ENCODE measurements at regions not wholly inside any gene's neighbourhood (a gene's known extent, or its start where the extent isn't known, plus 50 kb on each side); places are given as distances from the start of the nearest gene placed in this dataset.
"Not testable (repeated sequence)": the region's sequence is repeated elsewhere in the genome, so short reads cannot be mapped to it uniquely, and the experiment has no call there.

DNA sequence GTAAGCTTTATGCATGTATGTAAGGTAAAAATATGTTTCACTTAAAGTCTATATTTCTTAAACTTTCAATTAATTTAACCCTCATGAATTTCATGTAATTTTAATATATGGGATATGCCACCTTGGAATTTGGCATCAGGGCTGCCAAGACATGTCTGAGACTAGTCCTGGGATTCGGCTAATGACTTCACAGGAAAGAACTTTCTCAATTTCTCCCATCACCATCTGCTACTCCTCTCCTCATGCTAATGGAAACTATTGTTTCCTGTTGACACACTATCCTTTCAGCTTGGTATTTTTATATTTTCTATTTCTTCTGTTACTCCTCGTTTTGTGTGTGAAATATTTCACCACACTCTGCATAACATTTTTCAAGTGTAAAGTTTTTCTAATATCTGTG lies 205.9 kb downstream of the ARL4A start:
- DNase-seq, result no peak

DNA sequence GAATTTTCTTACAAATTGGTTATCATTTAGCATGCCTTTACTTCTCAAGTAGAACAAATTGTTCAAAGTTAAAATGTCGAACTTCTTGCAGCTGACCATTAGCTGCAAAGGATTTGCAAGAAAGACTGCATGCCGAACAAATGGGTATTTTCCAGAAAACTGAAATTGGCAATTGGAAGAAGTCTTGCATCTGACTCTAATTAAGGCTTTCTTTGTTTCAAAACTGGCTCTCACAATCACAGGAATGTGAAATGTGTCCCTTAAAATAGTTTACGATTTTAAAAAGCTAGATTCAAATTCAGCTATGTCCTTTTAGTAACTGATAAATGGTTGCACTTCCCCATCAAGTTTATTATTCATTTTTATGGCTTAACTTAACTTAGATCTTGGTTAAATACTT lies 207.9 kb downstream of the ARL4A start:
- no peak for DNase-seq

GRCh38 chr7:12896316-12896715 lies 208.9 kb downstream of the ARL4A start:
- no peak for DNase-seq

- no peak for DNase-seq
Observed at GRCh38 chr7:12898004-12898403, 210.6 kb downstream of the ARL4A start.

DNA sequence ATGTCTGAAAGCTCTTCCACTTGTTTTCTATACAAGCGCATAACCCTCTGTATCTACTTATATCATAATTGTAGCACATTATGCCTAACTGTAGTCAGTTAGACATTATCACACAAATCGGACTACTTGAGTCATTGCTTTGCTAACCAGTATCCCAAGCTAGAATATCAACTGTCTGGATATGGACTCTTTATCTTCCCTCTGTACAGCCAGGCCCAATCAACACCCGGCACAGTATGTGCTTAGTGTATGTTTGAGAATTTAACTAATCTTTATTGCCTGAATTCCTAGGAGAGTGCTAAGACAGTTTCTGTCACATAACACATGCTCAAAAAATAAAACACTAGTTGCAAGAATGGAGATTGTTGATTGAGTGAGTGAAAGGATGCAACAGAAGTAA lies 211.2 kb downstream of the ARL4A start:
- no peak for DNase-seq

GRCh38 chr7:12905671-12906070 lies 218.2 kb downstream of the ARL4A start:
- no peak for DNase-seq

DNA sequence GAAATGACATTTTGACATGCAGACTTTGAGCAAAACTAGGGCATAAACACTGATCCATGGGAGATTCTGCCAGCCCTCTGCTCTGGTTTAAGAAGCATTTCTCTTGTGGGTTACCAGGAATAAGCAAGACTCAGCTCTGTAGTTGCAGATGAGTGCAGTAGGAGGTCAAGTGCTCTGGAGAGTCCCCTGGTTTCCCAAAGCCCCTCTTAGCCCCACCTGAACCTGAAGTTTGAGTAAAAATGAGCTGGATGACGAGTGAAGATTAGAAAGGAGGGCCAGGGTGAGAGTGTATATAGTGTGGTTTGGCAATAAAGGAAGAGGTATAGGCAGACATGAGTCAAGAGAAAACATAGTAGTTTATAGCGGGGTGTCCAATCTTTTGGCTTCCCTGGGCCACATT lies 220.3 kb downstream of the ARL4A start:
- DNase-seq, result no peak

GRCh38 chr7:12909483-12909882 lies 222.1 kb downstream of the ARL4A start:
- DNase-seq, result no peak

DNA sequence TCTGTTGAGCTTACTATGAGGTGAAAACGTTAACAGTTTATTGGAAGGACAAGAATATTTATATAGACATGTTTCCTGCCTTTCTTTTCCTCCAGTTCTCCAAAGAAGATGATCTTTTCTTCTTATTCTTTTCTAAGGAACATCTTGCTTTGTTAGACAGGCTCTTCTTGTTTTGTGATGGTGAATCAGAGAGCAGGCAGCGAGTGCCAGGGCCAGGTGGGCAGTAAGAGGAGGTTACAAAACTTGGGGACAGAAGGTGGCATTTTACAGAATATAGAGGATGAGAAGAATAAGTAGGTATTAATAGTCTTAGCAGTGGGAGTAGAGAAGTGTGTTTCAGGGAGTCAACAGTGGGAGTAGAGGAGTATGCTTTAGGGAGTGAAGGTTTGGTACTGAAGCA lies 223.6 kb downstream of the ARL4A start:
- no peak for DNase-seq

DNA sequence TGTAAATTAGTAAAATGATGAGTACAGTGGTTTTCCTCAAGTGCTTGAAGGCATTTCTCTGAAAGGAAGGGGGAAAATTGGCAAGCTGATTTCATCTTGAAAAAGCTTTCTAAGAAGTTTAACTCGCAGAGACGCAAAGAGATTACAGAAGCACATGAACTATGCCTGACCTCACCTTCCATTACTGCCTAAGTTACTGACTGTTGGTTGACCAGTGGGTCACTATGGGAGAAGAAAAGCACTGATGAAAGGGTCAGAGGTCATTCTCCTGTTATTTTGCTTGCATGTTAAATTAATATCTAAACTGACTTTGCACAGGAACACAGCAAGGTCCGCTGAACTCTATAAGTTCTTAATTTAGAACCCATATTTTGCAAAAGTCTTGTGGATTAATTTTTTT lies 225.6 kb downstream of the ARL4A start:
- DNase-seq, result no peak

DNA sequence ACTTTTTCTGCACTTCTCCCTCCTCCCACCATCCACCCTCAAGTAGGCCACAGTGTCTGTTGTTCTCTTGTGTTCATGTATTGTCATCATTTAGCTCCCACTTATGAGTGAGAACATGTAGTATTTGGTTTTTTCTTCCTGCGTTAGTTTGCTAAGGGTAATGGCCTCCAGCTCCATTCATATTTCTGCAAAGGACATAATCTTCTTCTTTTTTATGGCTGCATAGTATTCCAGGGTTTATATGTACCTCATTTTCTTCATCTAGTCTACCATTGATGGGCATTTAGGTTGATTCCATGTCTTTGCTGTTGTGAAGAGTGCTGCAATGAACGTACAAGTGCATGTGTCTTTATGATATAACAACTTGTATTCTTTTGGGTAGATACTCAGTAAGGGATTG lies 230.4 kb downstream of the ARL4A start:
- no peak for DNase-seq

DNA sequence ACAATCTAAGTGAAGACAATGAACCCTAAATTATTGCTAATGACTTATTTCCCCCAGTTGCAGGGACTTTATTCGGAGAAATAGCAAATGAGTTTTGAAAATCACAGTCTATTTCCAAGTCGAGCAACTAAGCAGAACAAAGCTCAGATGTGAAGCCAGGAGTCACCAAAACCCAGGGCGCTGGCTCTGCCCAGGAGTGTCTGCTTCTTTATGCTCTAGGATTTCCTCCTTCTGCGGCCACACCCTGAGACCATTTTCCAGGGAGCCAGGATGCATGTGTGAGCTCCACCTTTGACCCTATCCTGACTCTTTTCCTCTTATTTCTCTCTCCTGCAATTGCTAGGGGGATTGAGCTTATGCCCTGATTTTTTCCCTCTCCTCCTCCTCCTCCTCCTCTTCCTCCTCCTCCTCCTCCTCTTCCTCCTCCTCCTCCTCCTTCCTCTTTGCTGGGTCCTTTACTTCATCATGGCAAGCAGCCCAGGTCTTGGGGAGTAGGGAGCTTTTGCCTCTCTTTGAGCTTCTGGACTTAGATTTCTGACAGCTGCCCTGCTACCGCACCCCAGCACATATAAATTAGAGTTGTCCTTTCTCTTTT lies 234.4 kb downstream of the ARL4A start:
- no peak for DNase-seq

DNA sequence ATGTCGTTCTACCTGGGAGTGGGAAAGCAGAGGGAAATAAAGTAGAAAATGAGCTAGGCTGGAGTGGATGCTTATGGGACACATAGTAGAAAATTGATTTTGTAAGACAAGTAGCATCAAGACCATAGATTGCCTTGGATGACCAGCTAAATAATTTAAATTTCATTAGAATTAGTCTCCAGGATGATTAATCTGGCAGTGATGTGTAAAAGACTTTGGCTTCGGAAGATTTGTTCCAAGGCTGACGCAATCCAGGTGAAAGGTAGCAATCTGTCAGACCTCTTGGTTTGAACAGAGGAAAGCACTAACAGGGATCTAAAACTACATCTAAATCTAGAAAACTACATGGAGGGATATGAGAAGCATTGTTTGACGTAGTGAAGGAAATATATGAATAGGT lies 236.5 kb downstream of the ARL4A start:
- no peak for DNase-seq

- DNase-seq, result no peak
Observed at GRCh38 chr7:12926206-12926605, 238.8 kb downstream of the ARL4A start.

GRCh38 chr7:12927635-12928434 lies 240.4 kb downstream of the ARL4A start:
- no peak for DNase-seq

DNA sequence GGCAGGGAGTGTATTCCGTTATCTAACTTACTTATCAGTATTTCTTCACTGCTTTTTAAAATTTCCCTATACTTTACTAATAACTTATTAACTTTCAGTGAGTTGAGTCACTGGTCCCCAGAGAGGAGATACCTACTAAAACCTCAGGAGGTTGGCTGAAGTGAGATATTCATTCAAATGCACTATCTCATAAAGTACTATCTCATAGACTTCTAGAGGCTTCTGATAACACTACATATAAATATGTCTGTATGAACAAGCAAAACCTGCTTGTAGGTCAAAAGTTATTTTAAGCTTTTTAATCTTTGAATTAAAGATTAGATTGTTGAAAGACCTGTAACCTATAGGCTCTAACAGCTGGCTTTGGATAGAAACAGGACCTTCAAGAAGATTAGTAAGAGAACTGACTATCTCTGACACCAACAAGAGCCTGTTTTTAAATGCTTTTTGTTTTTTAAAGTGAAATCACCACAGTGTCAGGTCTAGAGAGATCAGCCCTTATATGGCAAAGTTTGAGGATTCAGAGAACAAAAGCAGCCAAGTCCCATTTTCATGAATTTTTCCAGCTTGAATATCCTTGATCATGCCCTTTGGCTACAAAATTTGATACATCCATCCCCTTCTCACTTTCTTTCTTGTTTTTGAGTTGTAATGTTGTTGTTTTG lies 242.2 kb downstream of the ARL4A start:
- no peak for DNase-seq

GRCh38 chr7:12930534-12930933 lies 243.1 kb downstream of the ARL4A start:
- no peak for DNase-seq

- not testable (repeated sequence) for DNase-seq
Observed at GRCh38 chr7:12931465-12931864, 244.0 kb downstream of the ARL4A start.

DNA sequence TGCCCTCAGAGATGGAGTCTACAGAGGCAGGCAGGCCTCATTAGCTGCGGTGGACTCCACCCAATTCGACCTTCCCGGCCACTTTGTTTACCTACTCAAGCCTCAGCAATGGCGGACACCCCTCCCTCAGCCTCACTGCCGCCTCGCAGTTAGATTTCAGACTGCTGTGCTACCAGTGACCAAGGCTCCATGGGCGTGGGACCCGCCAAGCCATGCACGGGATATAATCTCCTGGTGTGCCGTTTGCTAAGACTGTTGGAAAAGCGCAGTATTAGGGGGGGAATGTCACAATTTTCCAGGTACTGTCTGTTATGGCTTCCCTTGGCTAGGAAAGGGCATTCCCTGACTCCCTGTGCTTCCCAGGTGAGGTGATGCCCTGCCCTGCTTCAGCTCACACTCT lies 252.3 kb downstream of the ARL4A start:
- no peak for DNase-seq

DNA sequence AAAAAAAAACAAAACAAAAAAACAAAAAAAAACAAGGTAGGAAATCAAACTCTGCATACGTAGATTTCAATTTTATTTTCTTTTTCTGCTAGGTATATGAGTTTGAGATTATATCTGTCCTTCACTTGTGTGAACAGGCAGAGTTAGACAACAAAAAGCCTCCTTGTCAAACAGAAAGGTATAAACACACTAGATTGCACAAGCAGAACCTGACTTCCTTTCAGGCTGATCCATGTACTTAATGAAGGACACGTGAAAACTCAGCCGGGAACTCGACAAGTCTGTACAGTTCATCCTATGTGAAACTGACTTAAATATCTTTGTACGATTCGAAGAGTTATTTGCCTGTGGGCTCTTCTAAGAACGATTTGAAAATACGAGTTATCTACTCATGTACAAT lies 254.1 kb downstream of the ARL4A start:
- no peak for DNase-seq

DNA sequence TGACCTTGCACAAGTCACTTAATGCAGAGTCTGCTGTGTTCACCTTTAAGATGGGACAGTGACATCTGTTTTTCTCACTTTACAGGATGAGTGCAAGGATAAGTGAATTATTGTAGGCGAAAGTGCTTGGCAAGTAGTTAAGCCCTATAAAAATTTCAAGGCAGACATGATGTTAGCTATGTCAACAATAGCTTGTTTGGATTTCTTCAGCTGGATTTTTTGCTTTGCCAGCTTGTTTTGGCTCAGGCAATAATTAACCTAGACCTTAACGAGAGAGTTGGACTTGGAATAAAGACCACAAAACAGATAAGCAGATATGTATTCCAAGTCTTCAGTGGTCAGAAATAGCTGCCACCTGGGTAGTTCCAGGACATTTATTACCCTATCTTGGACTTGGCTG lies 255.2 kb downstream of the ARL4A start:
- no peak for DNase-seq

GRCh38 chr7:12943781-12944180 lies 256.3 kb downstream of the ARL4A start:
- no peak for DNase-seq

- DNase-seq, result no peak
Observed at GRCh38 chr7:12945901-12946300, 258.5 kb downstream of the ARL4A start.

DNA sequence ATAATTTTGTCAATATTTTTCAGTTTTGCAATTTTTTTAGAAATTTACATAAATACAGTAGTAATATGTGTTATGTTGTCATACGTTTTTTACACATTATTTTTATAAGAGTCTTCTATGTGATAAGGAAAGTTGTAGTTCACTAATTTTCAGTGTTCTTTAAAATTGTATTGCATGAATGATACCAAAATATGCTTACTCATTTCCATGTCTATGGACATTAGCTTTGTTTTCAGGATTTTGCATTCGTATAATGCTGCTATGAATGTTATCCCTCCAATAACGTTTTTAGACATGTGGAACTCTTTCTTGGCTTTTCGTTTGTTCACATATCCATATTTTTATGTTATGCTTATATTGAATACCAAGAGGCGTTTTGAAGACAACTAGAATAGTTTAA lies 260.0 kb downstream of the ARL4A start:
- DNase-seq, result no peak

Data from AML-193 (cell line).